ENCODE measurements at regions not wholly inside any gene's neighbourhood (a gene's known extent, or its start where the extent isn't known, plus 50 kb on each side); places are given as distances from the start of the nearest gene placed in this dataset.
A peak's percentile ranks its signal among the peaks of the same experiment; 100 is the strongest.

DNA sequence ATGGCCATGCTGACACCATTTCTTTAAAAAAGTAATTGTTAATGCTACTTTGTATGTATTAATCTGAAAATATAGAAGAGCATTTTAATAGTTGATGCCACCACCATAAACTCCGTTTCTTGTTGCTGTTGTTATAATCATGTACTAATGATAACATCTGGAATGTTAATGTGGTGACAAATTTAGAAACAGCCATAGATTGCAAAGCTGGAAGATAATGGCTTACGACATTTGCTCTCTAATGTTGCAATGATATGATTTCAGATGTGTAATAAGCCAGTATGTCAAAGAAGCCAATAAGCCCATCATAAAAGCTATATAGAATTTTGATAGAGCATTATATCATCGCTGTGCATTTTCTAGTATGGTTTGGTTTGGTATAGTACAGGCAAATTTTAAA is 579.4 kb upstream of the ZFP42 start:
- H3K9ac ChIP-seq (ENCODE audit: control insufficient read depth, extremely low read depth, insufficient read depth, low read length): no peak overlapping the region
- H3K79me2 ChIP-seq (ENCODE audit: control insufficient read depth, insufficient read depth, low read length): no peaks in the 10 kb centered on the region
- no peaks in the 10 kb centered on the region for H3K4me1 ChIP-seq (ENCODE audit: control insufficient read depth, extremely low read depth, insufficient read depth, low read length)
- no peaks in the 10 kb centered on the region for H4K20me1 ChIP-seq (ENCODE audit: control insufficient read depth, extremely low read depth, insufficient read depth, low read length)
- no peaks in the 10 kb centered on the region for H3K9me1 ChIP-seq (ENCODE audit: control insufficient read depth, extremely low read depth, insufficient read depth, low read length)
- FAIRE-seq (no peak), DNase-seq (ENCODE audit: low read depth, low spot score) (no peak)
- no peaks in the 10 kb centered on the region for H3K27me3 ChIP-seq (ENCODE audit: control insufficient read depth, extremely low read depth, insufficient read depth, low read length)
- no peak overlapping the region for H3K27ac ChIP-seq (ENCODE audit: control insufficient read depth, insufficient read depth, low read length)
- no peak for TF ChIP-seq EZH2 (IDR thresholded peaks at IDR 0.05; ENCODE audit: low read length)
- no peak for TF ChIP-seq CTCF (optimal IDR thresholded peaks at IDR 0.05 in 1 of 3, IDR thresholded peaks at IDR 0.05 in 1 of 3, conservative IDR thresholded peaks at IDR 0.05 in 1 of 3; ENCODE audit: extremely low read depth in 1 of 3, insufficient read depth in 2 of 3, low read length in 3 of 3)
- no peak overlapping the region for H2AFZ ChIP-seq (ENCODE audit: control insufficient read depth, low read length)
- no peaks in the 10 kb centered on the region for H3K9me3 ChIP-seq (ENCODE audit: control insufficient read depth, low read depth, low read length)
- H3K36me3 ChIP-seq (ENCODE audit: control insufficient read depth in 2 of 2, extremely low read depth in 1 of 2, insufficient read depth in 2 of 2, low read length in 2 of 2): no peaks in the 10 kb centered on the region
- no peak overlapping the region for H3K4me2 ChIP-seq (ENCODE audit: control insufficient read depth, extremely low read depth, insufficient read depth, low read depth, low read length)
- dilution Hi-C loops (cut with MboI; ENCODE audit: extremely low pct_ligation_motif_present, low sequenced_read_pairs): no loop called here
- no peak overlapping the region for H3K4me3 ChIP-seq (ENCODE audit: control insufficient read depth in 2 of 3, extremely low read depth in 1 of 3, insufficient read depth in 2 of 3, low read depth in 1 of 3, low read length in 3 of 3)

- H3K9ac ChIP-seq (ENCODE audit: control insufficient read depth, extremely low read depth, insufficient read depth, low read length): no peak overlapping the region
- H3K4me3 ChIP-seq (ENCODE audit: control insufficient read depth in 2 of 3, extremely low read depth in 1 of 3, insufficient read depth in 2 of 3, low read depth in 1 of 3, low read length in 3 of 3): no peak overlapping the region
- H3K9me1 ChIP-seq (ENCODE audit: control insufficient read depth, extremely low read depth, insufficient read depth, low read length): no peaks in the 10 kb centered on the region
- peak overlapping the region; percentile 20 for H2AFZ ChIP-seq (ENCODE audit: control insufficient read depth, low read length)
- H3K36me3 ChIP-seq (ENCODE audit: control insufficient read depth in 2 of 2, extremely low read depth in 1 of 2, insufficient read depth in 2 of 2, low read length in 2 of 2): no peaks in the 10 kb centered on the region
- H3K27ac ChIP-seq (ENCODE audit: control insufficient read depth, insufficient read depth, low read length): no peak overlapping the region
- DNase-seq (ENCODE audit: low read depth, low spot score) (no peak), FAIRE-seq (no peak)
- H3K79me2 ChIP-seq (ENCODE audit: control insufficient read depth, insufficient read depth, low read length): no peaks in the 10 kb centered on the region
- no peaks in the 10 kb centered on the region for H3K9me3 ChIP-seq (ENCODE audit: control insufficient read depth, low read depth, low read length)
- dilution Hi-C loops (cut with MboI; ENCODE audit: extremely low pct_ligation_motif_present, low sequenced_read_pairs): no loop called here
- H4K20me1 ChIP-seq (ENCODE audit: control insufficient read depth, extremely low read depth, insufficient read depth, low read length): no peaks in the 10 kb centered on the region
- H3K4me1 ChIP-seq (ENCODE audit: control insufficient read depth, extremely low read depth, insufficient read depth, low read length): no peaks in the 10 kb centered on the region
- H3K27me3 ChIP-seq (ENCODE audit: control insufficient read depth, extremely low read depth, insufficient read depth, low read length): no peaks in the 10 kb centered on the region
- H3K4me2 ChIP-seq (ENCODE audit: control insufficient read depth, extremely low read depth, insufficient read depth, low read depth, low read length): no peak overlapping the region
- no peak for TF ChIP-seq EZH2 (IDR thresholded peaks at IDR 0.05; ENCODE audit: low read length)
- TF ChIP-seq CTCF (optimal IDR thresholded peaks at IDR 0.05 in 1 of 3, IDR thresholded peaks at IDR 0.05 in 1 of 3, conservative IDR thresholded peaks at IDR 0.05 in 1 of 3; ENCODE audit: extremely low read depth in 1 of 3, insufficient read depth in 2 of 3, low read length in 3 of 3): no peak
These were observed 577.9 kb upstream of the ZFP42 start for GRCh38 chr4:187417721-187418120.
